ENCODE measurements at regions not wholly inside any gene's neighbourhood (a gene's known extent, or its start where the extent isn't known, plus 50 kb on each side); places are given as distances from the start of the nearest gene placed in this dataset.
"Not testable (repeated sequence)": the region's sequence is repeated elsewhere in the genome, so short reads cannot be mapped to it uniquely, and the experiment has no call there.

- no peak for DNase-seq (ENCODE audit: low read depth in 3 of 3)
These were observed 74.9 kb upstream of the ZFHX3 start for GRCh38 chr16:73122604-73123391.

- no peak for DNase-seq (ENCODE audit: low read depth in 3 of 3)
These were observed 68.6 kb upstream of the ZFHX3 start for GRCh38 chr16:73116576-73116975.

GRCh38 chr16:73113336-73113735, 65.4 kb upstream of the ZFHX3 start:
- no peak for DNase-seq (ENCODE audit: low read depth in 3 of 3)

GRCh38 chr16:73108195-73108963, 60.5 kb upstream of the ZFHX3 start:
- no peak for DNase-seq (ENCODE audit: low read depth in 3 of 3)

- no peak for DNase-seq (ENCODE audit: low read depth in 3 of 3)
These were observed 59.4 kb upstream of the ZFHX3 start for GRCh38 chr16:73107371-73107770.

GRCh38 chr16:73106329-73107034, 58.6 kb upstream of the ZFHX3 start:
- DNase-seq (ENCODE audit: low read depth in 3 of 3) = no peak

- no peak for DNase-seq (ENCODE audit: low read depth in 3 of 3)
These were observed 53.6 kb upstream of the ZFHX3 start for GRCh38 chr16:73101568-73101967.

- DNase-seq (ENCODE audit: low read depth in 3 of 3) = not testable (repeated sequence)
These were observed 51.7 kb upstream of the ZFHX3 start for GRCh38 chr16:73099601-73100000.
